GM18870 (cell line): ENCODE measurements at regions not wholly inside any gene's neighbourhood (a gene's known extent, or its start where the extent isn't known, plus 50 kb on each side); places are given as distances from the start of the nearest gene placed in this dataset.

Source experiments
- ATAC-seq: cut with Tn5 transposase; IDR thresholded peaks from one replicate; pipeline ENCODE4 v1.9.1; 2021; ENCODE audit warnings: moderate library complexity; ENCODE audit not compliant: unreplicated experiment

DNA sequence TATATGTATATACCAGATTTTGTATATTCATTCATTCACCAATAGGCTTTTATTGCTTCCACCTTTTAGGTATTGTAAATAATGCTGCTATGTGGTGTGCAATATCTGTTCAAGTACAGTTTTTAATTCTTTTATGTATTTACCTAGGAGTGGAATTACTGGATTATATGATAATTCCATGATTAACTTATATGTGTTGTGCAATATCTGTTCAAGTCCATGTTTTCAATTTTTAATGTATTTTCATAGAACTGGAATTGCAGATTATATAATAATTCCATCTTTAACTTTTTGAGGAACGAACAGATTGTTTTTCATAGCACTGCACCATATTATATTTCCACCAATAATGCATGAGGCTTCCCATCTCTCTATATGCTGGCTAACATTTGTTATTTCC lies 50.6 kb upstream of the L3MBTL4 start:
- ATAC-seq = no peak

DNA sequence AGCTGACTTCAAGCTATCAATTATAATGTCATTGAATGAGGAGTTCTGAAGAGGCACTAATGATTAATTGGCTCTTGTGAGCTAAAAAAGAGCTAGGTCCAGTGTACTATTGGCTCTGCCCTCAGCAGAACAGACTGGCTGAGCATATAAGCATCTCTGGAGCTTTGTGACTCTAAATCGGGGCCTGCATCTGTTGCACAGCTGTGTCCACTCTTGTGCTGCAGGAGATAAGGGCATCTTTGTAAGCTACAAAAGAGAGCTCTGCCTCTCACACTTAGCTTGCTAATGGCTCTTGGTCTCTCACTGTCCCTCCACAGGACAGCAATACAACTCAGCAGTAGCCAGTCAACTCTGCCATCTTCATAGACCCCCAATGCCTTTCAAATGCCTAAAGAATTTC lies 61.5 kb upstream of the L3MBTL4 start:
- no peak for ATAC-seq

DNA sequence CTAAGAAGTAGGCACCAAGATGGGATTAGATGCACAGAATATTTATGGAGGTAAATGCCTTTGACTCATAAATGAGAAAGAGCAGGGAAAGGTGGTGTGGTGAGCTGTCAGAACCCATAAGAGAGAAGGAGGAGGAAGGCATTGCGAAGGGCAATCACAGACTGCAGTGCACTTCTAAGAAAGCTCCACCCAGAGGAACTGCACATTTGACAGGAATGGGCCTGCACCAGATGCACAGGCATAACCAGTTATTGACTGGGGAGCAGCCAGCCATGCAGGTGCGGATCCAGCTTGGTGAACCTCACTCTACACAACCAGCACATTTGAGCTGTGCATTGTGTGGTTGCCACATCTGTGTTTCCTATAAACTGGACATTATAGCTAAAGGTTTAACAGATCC lies 62.2 kb upstream of the L3MBTL4 start:
- ATAC-seq = no peak

DNA sequence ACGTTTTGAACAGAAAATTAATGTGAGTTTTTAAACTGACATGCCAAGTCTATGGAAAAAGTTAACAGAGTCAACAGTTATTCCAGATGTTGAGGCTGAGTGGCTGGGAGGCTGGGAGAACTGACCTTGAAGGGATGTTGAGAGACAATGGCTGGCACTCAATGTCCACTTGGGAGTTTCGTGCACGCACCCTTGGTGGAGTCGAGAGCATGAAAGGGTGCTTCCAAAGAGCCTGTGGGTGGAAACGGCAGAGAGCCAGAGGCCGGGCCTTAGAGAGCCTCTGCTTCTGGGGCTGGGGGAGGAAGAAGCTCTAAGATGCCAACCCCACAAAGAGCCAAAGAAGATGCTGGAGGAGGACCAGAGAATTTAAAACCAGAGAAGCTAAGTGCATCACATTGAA lies 63.4 kb upstream of the L3MBTL4 start:
- ATAC-seq = no peak

DNA sequence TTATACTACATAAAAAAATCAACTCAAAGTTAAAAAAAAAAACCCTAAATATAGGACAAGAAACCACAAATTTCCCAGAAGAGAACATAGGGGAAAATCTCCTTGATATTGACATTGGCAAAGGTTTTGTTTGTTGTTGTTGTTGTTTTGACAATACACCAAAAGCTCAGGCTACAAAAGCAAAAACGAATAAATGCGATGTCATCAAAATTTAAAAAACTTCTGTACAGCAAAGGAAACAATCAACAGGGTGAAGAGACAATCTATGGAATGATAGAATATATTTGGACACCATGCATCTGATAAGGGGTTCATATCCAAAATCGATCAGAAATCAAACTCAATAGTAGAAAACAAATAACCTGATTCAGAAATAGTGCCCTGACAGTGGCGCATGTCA lies 65.0 kb upstream of the L3MBTL4 start:
- ATAC-seq = no peak

DNA sequence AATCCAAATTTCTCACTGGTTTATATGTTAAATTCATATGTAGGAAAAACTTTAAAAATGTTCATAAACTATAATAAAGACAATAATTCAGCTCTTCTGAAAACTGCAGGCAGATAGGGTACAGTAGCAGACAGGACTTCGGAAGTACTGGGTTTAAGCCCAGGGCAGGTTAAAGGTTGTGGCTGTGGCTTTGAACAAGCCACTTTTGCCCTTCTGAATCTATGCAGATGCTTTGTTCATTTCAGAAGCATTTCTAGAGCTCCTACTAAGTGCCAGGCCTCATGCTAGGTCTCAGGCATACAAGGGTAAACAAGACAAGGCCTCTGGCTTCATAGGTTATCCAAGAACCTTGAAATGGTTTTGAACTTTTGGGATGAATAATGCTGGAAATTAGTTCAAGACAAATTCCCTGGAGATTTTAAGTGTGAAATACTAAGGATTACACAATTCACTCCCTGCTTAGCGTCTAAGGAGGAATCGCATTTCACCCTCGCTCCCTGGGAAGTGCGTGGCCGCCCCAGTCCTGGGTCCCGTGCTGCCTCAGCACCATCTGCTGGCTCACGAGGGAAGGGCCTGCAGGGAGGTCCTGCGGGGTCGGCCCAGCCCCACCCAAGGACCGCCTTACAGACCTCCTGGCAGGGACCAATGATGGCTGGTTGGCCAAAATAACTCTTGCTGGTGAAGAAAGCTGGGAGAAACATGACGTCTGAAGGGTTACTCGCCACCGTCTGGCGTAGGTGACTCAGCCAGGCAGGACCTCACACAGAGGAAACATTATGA lies 67.7 kb upstream of the L3MBTL4 start:
- ATAC-seq = no peak

DNA sequence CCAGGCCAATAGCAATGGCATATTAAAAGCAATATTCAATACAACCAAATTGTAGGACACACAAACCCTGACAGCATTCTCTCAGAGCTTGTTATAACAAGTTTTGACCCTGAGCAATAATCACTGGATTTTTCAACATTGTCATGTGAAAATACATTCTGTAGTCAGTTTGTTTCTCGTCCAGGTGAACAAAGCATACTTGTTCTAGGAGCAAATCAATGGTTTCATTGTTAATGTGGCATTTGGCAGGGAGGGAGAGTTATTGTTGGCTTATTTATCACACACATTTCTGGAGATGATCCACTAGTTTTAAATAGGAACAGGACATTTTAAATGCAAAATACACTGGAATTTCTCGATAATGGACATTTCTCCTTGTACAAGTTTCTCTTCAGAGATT lies 69.9 kb upstream of the L3MBTL4 start:
- no peak for ATAC-seq

DNA sequence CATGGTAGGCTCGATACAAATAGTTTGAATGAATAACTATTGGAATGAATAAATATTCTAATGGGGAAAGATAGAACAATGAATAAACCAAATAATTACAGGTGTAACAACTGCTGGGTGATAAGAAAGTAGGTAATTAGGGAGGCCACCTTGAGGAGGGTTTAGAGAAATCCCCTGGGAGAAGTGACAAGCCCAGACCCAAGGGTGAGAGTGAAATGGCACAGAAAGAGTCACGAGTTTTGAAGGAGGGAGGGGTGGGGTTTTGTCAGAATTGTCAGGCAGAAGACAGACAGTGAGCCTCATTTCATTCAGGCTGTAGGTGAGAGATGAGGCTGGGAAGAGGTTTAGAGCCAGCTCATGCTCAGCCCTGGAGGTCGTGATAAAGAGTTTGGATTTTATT lies 71.6 kb upstream of the L3MBTL4 start:
- ATAC-seq = no peak

DNA sequence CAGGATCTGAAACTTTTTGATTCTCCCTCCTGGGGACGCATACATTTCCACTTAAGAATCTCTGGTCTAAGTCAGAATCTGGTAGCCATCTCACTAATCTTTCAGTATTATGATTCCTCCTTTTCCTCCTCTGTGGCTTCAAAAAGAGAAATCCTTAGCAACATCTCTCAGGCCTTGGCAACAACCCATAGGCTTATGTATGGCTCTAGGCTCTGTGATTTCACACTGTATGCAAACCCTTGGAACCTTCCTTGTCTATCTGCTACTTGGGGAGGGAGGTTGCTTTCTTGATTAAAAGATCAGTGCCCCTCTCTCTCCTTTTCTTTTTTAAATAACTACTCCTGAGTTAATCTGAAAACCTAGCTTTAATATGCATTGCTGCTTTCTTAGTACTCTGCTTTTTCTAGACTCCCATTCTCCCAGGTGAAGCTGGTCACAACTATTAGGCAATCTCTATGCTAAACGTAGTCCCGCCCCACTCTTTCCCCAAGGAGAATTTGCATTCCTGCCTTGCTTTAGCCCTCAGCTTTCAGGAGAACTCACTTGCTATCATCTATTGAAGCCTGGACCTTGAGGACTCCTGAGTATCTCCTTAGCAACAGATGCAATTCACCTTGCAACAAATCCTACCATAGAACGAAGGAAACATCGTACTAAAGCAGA lies 72.2 kb upstream of the L3MBTL4 start:
- ATAC-seq = no peak

DNA sequence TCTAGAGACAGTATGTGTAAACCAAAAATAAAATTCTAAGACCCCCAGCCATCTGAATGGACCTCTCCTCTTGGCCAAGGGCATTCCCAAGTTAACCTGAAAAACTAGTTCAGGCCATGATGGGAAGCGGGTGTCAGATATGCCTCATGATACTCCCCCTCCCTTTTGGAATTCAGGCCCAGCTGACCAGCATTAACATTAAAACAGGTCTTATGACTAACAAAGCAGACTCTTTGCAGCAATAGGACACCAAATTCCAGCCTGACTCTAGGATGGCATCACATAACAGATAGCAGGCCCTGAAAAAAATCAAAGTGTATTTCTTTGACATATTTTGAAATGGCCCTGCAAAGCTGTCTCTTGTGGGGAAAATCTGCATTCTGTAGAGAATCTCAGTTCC lies 73.3 kb upstream of the L3MBTL4 start:
- no peak for ATAC-seq

DNA sequence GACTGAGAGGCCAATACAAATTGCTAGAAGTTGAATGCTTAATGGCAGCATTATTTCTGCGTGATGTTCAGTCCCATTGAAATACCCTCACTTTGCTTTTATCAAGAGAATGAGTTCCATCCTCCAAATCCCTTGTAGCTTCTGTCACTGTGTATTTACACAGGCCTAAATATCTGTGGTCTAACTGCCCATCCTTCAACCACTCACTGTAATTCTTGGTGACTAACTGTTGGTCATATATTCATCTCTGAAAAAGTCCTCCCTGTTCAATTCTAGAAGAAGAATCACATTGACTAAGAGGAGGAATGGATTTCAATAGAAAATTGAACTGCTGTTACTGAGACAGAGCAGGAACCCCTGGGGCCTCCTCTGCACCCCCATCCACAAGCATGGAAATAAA lies 74.2 kb upstream of the L3MBTL4 start:
- no peak for ATAC-seq

DNA sequence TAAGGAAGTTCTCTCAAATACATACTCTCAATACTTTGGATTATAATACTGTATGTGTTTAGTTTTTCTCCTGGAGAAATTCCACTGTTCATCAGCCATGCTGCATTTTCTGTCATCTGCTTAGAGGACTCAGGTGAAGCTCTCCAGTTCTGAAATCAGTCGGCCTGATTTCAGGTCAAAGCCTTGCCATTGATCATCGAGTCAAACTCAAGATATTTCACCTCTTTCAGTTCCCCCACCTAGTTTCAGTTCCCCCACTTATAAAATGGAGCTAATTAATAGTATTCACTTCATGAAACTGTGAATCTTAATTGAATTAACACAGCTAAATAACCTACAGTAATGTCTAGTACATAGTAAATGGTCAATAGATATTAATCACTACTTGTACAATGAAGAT lies 75.3 kb upstream of the L3MBTL4 start:
- ATAC-seq = no peak

DNA sequence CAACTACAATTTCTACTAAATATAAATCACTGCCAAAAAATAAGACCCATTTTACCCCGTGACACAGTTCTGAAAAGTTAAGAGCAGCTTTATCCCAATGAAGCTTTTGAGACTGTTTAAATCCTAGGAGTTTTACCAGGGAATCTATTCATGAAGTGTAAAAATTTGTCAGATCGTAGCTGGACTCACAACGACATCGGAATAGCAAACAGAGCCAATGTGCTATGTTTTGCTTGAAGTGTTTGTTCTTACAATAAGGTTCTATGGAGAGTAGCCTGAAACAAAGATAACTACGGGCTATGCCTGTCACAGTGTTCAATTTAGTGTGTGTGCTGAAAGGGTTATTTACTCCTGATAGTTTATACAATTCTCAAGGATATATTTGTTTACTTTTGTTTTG lies 78.5 kb upstream of the L3MBTL4 start:
- ATAC-seq = no peak

DNA sequence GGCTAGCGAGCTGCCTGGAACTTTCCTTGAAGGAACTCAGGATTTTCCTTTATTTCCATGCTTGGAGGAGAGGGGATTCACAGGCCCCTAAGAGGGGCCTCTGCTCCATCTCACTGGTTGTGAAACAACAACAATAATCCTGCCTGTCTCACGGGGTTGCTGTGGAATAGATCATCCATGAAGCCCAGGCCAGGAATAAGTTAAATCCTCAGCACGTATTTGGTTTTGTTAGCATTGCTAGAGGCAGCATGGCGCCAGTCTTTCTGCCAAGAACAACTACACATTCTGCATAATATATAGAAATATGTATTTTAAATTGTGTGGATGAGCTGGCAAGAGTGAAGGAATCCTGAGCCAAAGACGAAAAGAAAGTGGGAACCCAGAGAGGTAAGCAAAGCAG lies 80.8 kb upstream of the L3MBTL4 start:
- no peak for ATAC-seq

DNA sequence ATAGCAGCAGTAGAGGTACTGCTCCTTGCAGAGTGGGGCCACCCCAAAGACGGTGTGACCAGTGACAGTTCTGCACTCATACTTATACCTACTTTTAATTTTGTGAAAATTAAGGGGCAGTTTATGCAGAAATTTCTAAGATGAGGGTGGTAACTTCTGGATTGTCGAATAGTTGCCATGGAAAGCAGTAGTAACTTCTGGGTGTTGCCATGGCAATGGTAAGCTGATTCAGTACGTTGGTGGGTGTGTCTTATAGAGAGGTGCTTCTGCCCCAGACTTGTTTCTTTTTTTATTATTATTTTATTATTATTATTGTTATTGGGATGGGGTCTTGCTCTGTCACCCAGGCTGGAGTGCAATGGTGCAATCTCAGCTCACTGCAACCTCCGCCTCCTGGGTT lies 82.8 kb upstream of the L3MBTL4 start:
- ATAC-seq = no peak

DNA sequence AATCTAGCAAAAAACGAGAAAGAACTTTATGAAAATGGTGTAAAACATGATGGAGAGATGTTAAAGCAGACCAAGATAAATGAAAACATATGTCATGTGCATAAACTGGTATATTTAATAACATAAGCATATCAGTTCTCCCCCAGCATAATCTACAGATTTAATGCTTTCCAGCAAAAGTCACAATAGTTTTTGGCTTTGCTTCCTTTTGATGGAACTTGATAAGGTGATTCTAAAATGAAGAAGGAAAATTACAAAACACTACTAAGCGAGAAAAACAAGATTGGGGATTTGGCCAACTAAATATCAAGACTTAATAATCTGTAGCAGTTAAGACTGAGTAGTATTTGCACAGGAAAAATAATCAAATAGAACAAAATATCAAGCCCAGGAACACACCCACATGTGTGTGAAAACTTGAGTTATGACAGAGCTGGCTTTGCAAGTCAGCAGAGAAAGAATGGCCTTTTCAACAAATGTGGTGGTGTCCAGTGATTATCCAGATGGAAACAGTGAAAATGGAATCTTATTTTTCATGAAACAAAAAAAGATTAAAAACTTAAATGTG lies 83.7 kb upstream of the L3MBTL4 start:
- no peak for ATAC-seq

DNA sequence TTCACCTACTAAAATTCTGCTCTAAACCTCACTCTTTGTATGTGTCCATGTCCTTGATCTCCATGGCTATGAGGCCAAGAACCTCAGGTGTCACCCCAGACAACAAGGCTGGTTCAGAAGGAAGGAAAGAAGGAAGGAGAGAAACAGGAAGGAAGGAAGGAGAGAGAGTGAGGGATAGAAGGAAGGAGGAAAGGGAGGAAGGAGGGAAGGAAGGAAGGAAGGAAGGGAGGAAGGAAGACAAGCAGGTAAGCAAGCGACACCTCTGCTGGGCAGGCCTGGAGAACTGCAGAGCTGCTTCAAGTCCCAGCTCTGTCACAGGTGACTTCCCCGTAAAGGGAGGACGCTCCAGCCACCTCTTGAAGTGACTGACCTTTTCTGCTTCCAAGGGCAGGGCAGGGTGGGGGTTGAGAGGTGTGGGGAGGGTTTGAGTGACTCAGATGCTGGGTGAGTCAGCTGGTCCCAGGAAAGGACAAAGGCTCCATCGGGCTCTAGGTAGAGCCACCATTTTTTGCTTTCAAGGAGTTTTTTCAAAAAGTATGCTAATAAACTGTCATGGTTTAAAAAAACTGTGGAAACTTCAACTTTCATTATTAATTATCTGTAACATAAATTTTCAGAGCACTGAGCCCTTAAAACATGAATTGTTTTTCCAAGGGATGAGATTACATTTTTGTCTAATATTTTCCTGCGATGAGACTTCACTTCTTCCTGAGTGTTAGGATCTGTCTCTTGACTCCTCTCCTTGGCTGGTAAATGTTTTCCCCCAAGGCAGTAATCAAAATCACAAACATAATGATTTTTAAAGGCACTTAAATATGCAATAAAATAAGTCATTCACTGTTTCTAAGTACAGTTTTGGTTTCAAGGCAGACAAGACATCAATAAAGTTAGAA lies 90.1 kb upstream of the L3MBTL4 start:
- ATAC-seq = no peak

DNA sequence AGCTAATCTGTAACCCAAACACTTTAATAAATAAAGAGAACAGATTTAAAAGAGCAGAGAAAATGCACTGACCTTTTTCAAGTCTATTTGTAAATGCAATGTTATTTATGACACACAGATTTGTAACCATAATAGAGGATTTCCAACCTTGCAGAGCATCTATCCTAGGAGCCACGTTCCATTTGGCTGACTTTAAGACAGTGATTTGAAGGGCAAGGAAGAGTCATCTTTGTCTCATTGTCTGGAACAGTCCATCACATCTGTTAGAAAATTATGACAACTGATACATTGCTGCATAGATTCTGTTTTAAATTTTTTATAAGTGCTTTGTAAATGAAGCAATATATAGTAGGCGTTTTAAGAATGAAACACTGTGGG lies 90.8 kb upstream of the L3MBTL4 start:
- ATAC-seq = no peak

DNA sequence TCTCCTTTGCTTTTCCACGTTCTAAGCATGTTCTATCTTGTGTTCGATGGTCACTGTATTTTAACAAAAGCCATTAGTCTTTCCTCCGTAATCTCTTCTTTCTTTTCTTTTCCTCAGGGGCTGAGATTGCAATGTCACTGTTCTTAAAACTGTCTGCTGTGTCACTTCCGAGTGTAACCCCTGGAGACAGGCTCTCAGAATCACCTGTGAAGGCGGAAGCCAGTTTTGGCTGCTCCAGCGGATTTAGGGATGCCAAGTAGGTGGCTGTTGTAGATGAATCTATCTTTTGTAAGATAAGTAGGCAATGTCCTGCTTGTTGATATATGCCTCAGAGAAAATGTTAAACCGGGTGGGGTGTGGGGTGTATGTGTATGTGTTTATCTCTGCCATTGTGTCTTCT lies 94.7 kb upstream of the L3MBTL4 start:
- ATAC-seq = no peak

DNA sequence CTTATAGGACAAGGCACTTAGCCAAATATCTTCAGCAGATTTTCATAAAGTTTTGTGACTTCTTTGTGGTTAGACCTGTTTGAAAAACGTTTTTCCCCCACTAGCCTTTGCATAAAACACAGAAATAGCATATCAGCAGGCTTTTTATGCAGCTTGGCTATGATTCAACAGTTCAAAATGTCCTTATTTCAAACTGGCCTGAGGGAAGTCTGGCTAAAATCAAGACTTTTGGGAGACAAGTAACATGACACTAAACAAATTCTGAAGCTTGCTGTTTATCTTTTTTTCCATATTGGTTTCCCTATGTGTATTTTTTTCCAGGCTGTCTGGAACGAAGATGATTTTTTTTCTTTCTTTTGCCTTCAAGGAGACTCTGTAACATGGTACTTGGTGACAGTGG lies 95.1 kb upstream of the L3MBTL4 start:
- no peak for ATAC-seq

DNA sequence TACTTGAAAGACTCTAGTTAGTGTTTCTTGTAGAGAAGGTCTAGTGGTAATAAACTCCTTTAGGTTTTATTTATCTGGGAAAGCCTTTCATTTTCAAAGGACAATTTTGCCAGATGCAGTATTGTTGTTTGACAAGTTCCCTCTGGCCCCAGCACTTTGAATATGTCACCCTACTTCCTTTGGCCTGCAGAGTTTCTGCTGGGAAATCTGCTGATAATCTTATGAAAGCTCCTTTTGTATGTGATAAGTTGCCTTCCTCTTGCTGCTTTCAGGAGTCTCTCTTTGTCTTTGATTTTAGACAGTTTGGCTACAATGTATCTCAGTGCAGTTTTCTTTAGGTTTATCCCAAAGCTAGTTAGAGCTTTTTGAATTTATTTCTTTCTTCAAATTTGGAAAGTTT lies 106.2 kb upstream of the L3MBTL4 start:
- no peak for ATAC-seq
